SJCRH30 (cell line): ENCODE measurements at regions not wholly inside any gene's neighbourhood (a gene's known extent, or its start where the extent isn't known, plus 50 kb on each side); places are given as distances from the start of the nearest gene placed in this dataset.

Experiments used
- DNase-seq, 2 experiments: peaks; one replicate each; pipeline ENCODE4 v3.0.0-alpha.2; 2015 to 2020
- H3K27ac ChIP-seq: fragments of 250-450 bp; sonication (Bioruptor Pico); 2 replicates; pipeline ENCODE4 v1.5.1; 2020; ENCODE audit warnings: mild to moderate bottlenecking, moderate library complexity
- H3K27me3 ChIP-seq: fragments of 250-450 bp; sonication (Bioruptor Pico); 2 replicates; pipeline ENCODE4 v1.5.1; 2020; ENCODE audit warnings: mild to moderate bottlenecking, moderate library complexity
- H3K36me3 ChIP-seq: fragments of 250-450 bp; sonication (Bioruptor Pico); 2 replicates; pipeline ENCODE4 v1.5.1; 2020; ENCODE audit warnings: mild to moderate bottlenecking, moderate library complexity
- H3K4me1 ChIP-seq: fragments of 250-450 bp; sonication (Bioruptor Pico); 2 replicates; pipeline ENCODE4 v1.5.1; 2020; ENCODE audit warnings: mild to moderate bottlenecking, moderate library complexity
- H3K4me3 ChIP-seq: fragments of 250-450 bp; sonication (Bioruptor Pico); 2 replicates; pipeline ENCODE4 v1.5.1; 2020; ENCODE audit warnings: mild to moderate bottlenecking, moderate library complexity
- H3K9me3 ChIP-seq: fragments of 250-450 bp; sonication (Bioruptor Pico); replicated peaks from 2 replicates; pipeline ENCODE4 v1.5.1; 2020; ENCODE audit warnings: mild to moderate bottlenecking, moderate library complexity

GRCh38 chr1:22276396-22276748 is 133.5 kb upstream of the WNT4 start:
- Histone ChIP-seq H3K36me3 (no peaks in the 10 kb centered on the region), H3K27me3 (peaks cover 7% of the 10 kb centered on the region; the same call in 1 of the 2 replicates), H3K27ac (no peak overlapping the region)

GRCh38 chr1:22277662-22278061 is 134.8 kb upstream of the WNT4 start:
- no peaks in the 10 kb centered on the region for H3K9me3 ChIP-seq
- no peak for DNase-seq
- peaks cover 7% of the 10 kb centered on the region; the same call in 1 of the 2 replicates for H3K27me3 ChIP-seq
- peaks cover 4% of the 10 kb centered on the region; the same call in 1 of the 2 replicates for H3K4me1 ChIP-seq
- H3K36me3 ChIP-seq: no peaks in the 10 kb centered on the region
- no peak overlapping the region for H3K4me3 ChIP-seq
- no peak overlapping the region for H3K27ac ChIP-seq

More at GRCh38 chr1:22276396-22276748, 133.5 kb upstream of the WNT4 start:
- no peak for DNase-seq
- Histone ChIP-seq H3K4me1 (peaks cover 4% of the 10 kb centered on the region; the same call in 1 of the 2 replicates), H3K9me3 (no peaks in the 10 kb centered on the region), H3K4me3 (no peak overlapping the region)

- Histone ChIP-seq H3K9me3 (no peaks in the 10 kb centered on the region), H3K4me3 (no peak overlapping the region), H3K27ac (no peak overlapping the region), H3K27me3 (peaks cover 7% of the 10 kb centered on the region; the same call in 1 of the 2 replicates), H3K36me3 (no peaks in the 10 kb centered on the region), H3K4me1 (no peaks in the 10 kb centered on the region)
- no peak for DNase-seq
Observed at GRCh38 chr1:22279735-22280134, 136.8 kb upstream of the WNT4 start.

- DNase-seq: no peak
- no peaks in the 10 kb centered on the region for H3K36me3 ChIP-seq
- no peaks in the 10 kb centered on the region for H3K4me1 ChIP-seq
- no peaks in the 10 kb centered on the region for H3K9me3 ChIP-seq
- peaks cover 7% of the 10 kb centered on the region; the same call in 1 of the 2 replicates for H3K27me3 ChIP-seq
- H3K4me3 ChIP-seq: no peak overlapping the region
- no peak overlapping the region for H3K27ac ChIP-seq
Observed at GRCh38 chr1:22280526-22280925, 137.6 kb upstream of the WNT4 start.

- DNase-seq: no peak
- Histone ChIP-seq H3K4me3 (no peak overlapping the region), H3K27me3 (peaks cover 7% of the 10 kb centered on the region; the same call in 1 of the 2 replicates), H3K27ac (no peak overlapping the region), H3K4me1 (no peaks in the 10 kb centered on the region), H3K9me3 (no peaks in the 10 kb centered on the region), H3K36me3 (no peaks in the 10 kb centered on the region)
Observed at GRCh38 chr1:22281521-22282363, 138.8 kb upstream of the WNT4 start.

GRCh38 chr1:22282364-22282995 is 139.6 kb upstream of the WNT4 start:
- no peak for DNase-seq
- Histone ChIP-seq H3K27ac (no peak overlapping the region), H3K9me3 (0 out of 2 replicates have a peak, but pooled peaks cover 2% of the 10 kb centered on the region), H3K27me3 (peaks cover 5% of the 10 kb centered on the region; the same call in 1 of the 2 replicates), H3K4me1 (no peaks in the 10 kb centered on the region), H3K36me3 (no peaks in the 10 kb centered on the region), H3K4me3 (no peak overlapping the region)

GRCh38 chr1:22283596-22283995 is 140.7 kb upstream of the WNT4 start:
- no peak overlapping the region for H3K27ac ChIP-seq
- H3K4me1 ChIP-seq: no peaks in the 10 kb centered on the region
- no peaks in the 10 kb centered on the region for H3K27me3 ChIP-seq
- H3K4me3 ChIP-seq: no peak overlapping the region
- DNase-seq: no peak
- H3K36me3 ChIP-seq: no peaks in the 10 kb centered on the region
- H3K9me3 ChIP-seq: 0 out of 2 replicates have a peak, but pooled peaks cover 4% of the 10 kb centered on the region

GRCh38 chr1:22284236-22284635 is 141.3 kb upstream of the WNT4 start:
- Histone ChIP-seq H3K27ac (no peak overlapping the region), H3K27me3 (no peaks in the 10 kb centered on the region), H3K36me3 (no peaks in the 10 kb centered on the region), H3K4me3 (no peak overlapping the region), H3K9me3 (0 out of 2 replicates have a peak, but pooled peaks cover 4% of the 10 kb centered on the region), H3K4me1 (peaks cover under 1% of the 10 kb centered on the region)
- DNase-seq: no peak

GRCh38 chr1:22284906-22285548 is 142.1 kb upstream of the WNT4 start:
- 0 out of 2 replicates have a peak, but pooled peaks cover 4% of the 10 kb centered on the region for H3K9me3 ChIP-seq
- no peaks in the 10 kb centered on the region for H3K27me3 ChIP-seq

GRCh38 chr1:22285549-22286396 is 142.9 kb upstream of the WNT4 start:
- Histone ChIP-seq H3K27ac (no peak overlapping the region), H3K36me3 (no peaks in the 10 kb centered on the region), H3K9me3 (0 out of 2 replicates have a peak, but pooled peaks cover 4% of the 10 kb centered on the region), H3K27me3 (no peaks in the 10 kb centered on the region), H3K4me3 (no peak overlapping the region), H3K4me1 (peaks cover 7% of the 10 kb centered on the region)
- no peak for DNase-seq

More at GRCh38 chr1:22284906-22285548, 142.1 kb upstream of the WNT4 start:
- Histone ChIP-seq H3K36me3 (no peaks in the 10 kb centered on the region), H3K4me1 (peaks cover 7% of the 10 kb centered on the region), H3K27ac (no peak overlapping the region), H3K4me3 (no peak overlapping the region)
- no peak for DNase-seq

GRCh38 chr1:22286491-22286890 is 143.6 kb upstream of the WNT4 start:
- no peak for DNase-seq
- Histone ChIP-seq H3K9me3 (0 out of 2 replicates have a peak, but pooled peaks cover 4% of the 10 kb centered on the region), H3K27me3 (no peaks in the 10 kb centered on the region), H3K36me3 (no peaks in the 10 kb centered on the region), H3K4me3 (no peak overlapping the region), H3K27ac (no peak overlapping the region), H3K4me1 (peaks cover 7% of the 10 kb centered on the region)

- H3K9me3 ChIP-seq: 0 out of 2 replicates have a peak, but pooled peaks cover 4% of the 10 kb centered on the region
- H3K4me1 ChIP-seq: peaks cover 7% of the 10 kb centered on the region
- H3K27ac ChIP-seq: no peak overlapping the region
- no peaks in the 10 kb centered on the region for H3K36me3 ChIP-seq
- no peak for DNase-seq
- no peak overlapping the region for H3K4me3 ChIP-seq
- H3K27me3 ChIP-seq: no peaks in the 10 kb centered on the region
Observed at GRCh38 chr1:22287273-22287672, 144.4 kb upstream of the WNT4 start.

GRCh38 chr1:22287946-22288520 is 145.1 kb upstream of the WNT4 start:
- Histone ChIP-seq H3K27ac (no peak overlapping the region), H3K27me3 (no peaks in the 10 kb centered on the region), H3K4me1 (peaks cover 7% of the 10 kb centered on the region), H3K36me3 (no peaks in the 10 kb centered on the region), H3K4me3 (no peak overlapping the region), H3K9me3 (0 out of 2 replicates have a peak, but pooled peaks cover 4% of the 10 kb centered on the region)
- no peak for DNase-seq
